Neutrophil (primary cell): ENCODE measurements at regions not wholly inside any gene's neighbourhood (a gene's known extent, or its start where the extent isn't known, plus 50 kb on each side); places are given as distances from the start of the nearest gene placed in this dataset.

ENCODE experiments used
- H3K27ac ChIP-seq: fragments of 200-600 bp; sonication (generic); 2 replicates; pipeline ENCODE4 v1.5.1; 2016; ENCODE audit warnings: mild to moderate bottlenecking, moderate library complexity
- H3K27me3 ChIP-seq: fragments of 200-600 bp; sonication (generic); 2 replicates; pipeline ENCODE4 v1.6.0; 2016; ENCODE audit warnings: mild to moderate bottlenecking
- H3K36me3 ChIP-seq: fragments of 200-600 bp; sonication (generic); 2 replicates; pipeline ENCODE4 v1.5.1; 2017
- H3K4me1 ChIP-seq, 2 experiments: fragments of 200-600 bp in 1 of 2; sonication (generic) in 1 of 2; 1 replicate in 1 of 2; 2 replicates in 1 of 2; pipeline versions ENCODE4 v1.5.1 to v1.6.1; 2013 to 2016; ENCODE audit warnings: low read depth in 1 of 2, low read length in 1 of 2, mild to moderate bottlenecking in 1 of 2, moderate library complexity in 1 of 2; ENCODE audit not compliant: control insufficient read depth in 1 of 2, insufficient read depth in 1 of 2
- H3K4me3 ChIP-seq, 2 experiments: fragments of 200-600 bp in 1 of 2; sonication (generic) in 1 of 2; 1 replicate in 1 of 2; 2 replicates in 1 of 2; pipeline ENCODE4 v1.5.1; 2013 to 2016; ENCODE audit warnings: low read depth in 1 of 2, low read length in 1 of 2, mild to moderate bottlenecking in 1 of 2, moderate library complexity in 1 of 2
- H3K9me3 ChIP-seq: fragments of 200-600 bp; sonication (generic); 2 replicates; pipeline ENCODE4 v1.5.1; 2016
- TF ChIP-seq, protein P1 (sequence below): fragments of 200-600 bp; sonication (generic); IDR thresholded peaks from 2 replicates; pipeline ENCODE4 v1.5.1; 2016; ENCODE audit warnings: antibody characterized with exemption

DNA sequence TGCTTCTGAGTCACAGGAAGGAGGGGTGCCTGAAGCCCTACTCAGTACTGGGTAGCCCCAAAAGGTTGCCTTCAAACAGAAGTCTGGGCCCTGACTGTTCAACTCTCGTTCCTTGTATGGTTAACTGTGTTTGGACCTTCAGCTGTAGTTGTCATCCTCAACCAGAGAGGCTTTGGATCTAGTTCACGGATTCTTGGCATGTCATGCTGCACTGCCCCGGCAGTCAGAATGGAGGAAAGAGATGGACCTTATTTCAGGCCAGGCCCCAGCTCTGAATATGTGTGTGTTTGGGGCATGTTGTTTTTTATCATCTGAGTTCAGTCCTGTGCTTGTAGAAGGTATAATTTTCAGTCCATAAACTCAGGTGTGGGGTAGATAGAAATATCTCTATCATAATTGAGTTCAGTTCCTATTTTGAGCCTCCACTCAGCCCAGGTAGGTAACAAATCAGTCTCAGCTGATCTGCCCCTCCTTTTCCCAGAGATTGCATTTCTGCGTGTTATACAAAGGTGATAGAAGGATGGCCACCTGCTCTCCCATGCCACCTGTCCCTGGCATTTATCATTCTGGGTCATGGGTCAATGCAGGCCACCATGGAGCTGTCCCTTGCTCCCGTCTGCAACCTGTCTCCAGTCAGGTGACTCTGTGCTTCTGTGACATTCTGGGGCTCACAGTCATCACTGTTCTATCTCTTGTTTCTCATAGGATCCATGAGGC, 127.5 kb upstream of the CPEB4 start:
- no peak overlapping the region for H3K27ac ChIP-seq
- peaks cover 0 to 3% of the 10 kb centered on the region in 2 experiments for H3K4me1 ChIP-seq
- no peak overlapping the region for H3K4me3 ChIP-seq
- TF ChIP-seq, protein P1, sequence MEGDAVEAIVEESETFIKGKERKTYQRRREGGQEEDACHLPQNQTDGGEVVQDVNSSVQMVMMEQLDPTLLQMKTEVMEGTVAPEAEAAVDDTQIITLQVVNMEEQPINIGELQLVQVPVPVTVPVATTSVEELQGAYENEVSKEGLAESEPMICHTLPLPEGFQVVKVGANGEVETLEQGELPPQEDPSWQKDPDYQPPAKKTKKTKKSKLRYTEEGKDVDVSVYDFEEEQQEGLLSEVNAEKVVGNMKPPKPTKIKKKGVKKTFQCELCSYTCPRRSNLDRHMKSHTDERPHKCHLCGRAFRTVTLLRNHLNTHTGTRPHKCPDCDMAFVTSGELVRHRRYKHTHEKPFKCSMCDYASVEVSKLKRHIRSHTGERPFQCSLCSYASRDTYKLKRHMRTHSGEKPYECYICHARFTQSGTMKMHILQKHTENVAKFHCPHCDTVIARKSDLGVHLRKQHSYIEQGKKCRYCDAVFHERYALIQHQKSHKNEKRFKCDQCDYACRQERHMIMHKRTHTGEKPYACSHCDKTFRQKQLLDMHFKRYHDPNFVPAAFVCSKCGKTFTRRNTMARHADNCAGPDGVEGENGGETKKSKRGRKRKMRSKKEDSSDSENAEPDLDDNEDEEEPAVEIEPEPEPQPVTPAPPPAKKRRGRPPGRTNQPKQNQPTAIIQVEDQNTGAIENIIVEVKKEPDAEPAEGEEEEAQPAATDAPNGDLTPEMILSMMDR = no peak
- H3K36me3 ChIP-seq = no peaks in the 10 kb centered on the region
- H3K9me3 ChIP-seq = no peaks in the 10 kb centered on the region
- H3K27me3 ChIP-seq = no peaks in the 10 kb centered on the region

GRCh38 chr5:173761178-173761513, 127.0 kb upstream of the CPEB4 start:
- Histone ChIP-seq H3K27me3 (no peaks in the 10 kb centered on the region), H3K9me3 (no peaks in the 10 kb centered on the region), H3K4me1 (peaks cover 0 to 3% of the 10 kb centered on the region in 2 experiments), H3K4me3 (no peak overlapping the region), H3K27ac (no peak overlapping the region), H3K36me3 (no peaks in the 10 kb centered on the region)
- TF ChIP-seq, protein P1 = no peak

- no peak overlapping the region for H3K4me3 ChIP-seq
- no peaks in the 10 kb centered on the region for H3K36me3 ChIP-seq
- no peaks in the 10 kb centered on the region for H3K27me3 ChIP-seq
- TF ChIP-seq, protein P1 = no peak
- H3K9me3 ChIP-seq = no peaks in the 10 kb centered on the region
- H3K4me1 ChIP-seq = peaks cover 0 to 12% of the 10 kb centered on the region in 2 experiments
- no peak overlapping the region for H3K27ac ChIP-seq
Observed at GRCh38 chr5:173762045-173762444, 126.1 kb upstream of the CPEB4 start.

DNA sequence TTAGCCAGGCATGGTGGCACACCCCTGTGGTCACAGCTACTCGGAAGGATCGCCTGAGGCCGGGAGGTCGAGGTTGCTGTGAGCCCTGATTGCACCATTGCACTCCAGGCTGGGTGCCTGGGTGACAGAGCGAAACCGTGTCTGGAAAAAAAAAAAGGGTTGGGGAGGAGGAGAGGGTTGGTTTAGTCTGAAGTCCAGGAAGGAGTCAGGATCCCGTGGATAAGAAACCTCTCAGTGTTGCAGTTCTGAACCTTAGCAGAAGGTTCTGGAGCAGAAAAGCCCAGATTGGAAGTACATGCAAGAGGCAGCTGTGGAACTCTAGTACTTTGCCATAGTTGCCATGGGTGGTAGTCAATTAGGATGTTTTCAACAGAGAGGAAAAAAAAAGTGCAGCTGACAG, 125.2 kb upstream of the CPEB4 start:
- Histone ChIP-seq H3K4me3 (no peak overlapping the region), H3K9me3 (no peaks in the 10 kb centered on the region), H3K27me3 (no peaks in the 10 kb centered on the region), H3K4me1 (peaks cover 0 to 13% of the 10 kb centered on the region in 2 experiments), H3K27ac (no peak overlapping the region), H3K36me3 (no peaks in the 10 kb centered on the region)
- TF ChIP-seq, protein P1 = no peak

DNA sequence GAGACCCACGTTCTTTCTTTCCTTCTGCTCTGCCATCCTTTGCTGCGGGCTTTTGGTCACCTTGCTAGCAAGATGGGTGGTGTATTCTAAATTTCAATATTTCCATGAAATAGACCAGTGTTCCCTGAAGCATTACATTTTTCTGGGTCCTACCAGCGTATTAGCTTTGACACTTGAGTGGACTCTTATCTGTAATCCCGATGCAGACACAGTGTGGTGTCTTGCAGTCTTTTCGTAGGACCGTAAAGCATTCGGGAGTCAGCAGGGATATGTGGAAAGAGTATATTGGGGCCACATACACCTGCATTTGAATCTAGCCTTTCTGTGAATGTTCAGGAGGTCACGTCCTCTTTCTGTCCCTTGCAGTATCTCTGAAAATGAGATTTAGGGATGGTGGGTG, 124.7 kb upstream of the CPEB4 start:
- Histone ChIP-seq H3K27ac (no peak overlapping the region), H3K9me3 (no peaks in the 10 kb centered on the region), H3K27me3 (no peaks in the 10 kb centered on the region), H3K36me3 (no peaks in the 10 kb centered on the region), H3K4me1 (peaks cover 0 to 13% of the 10 kb centered on the region in 2 experiments), H3K4me3 (no peak overlapping the region)
- TF ChIP-seq, protein P1 = no peak
